ENCODE measurements at regions not wholly inside any gene's neighbourhood (a gene's known extent, or its start where the extent isn't known, plus 50 kb on each side); places are given as distances from the start of the nearest gene placed in this dataset.

GRCh38 chr2:15792331-15792730, 148.0 kb upstream of the MYCN start:
- peaks cover 3% of the 10 kb centered on the region for H3K27me3 Mint-ChIP-seq
- TF ChIP-seq CTCF (conservative IDR thresholded peaks at IDR 0.05): no peak
- peaks cover 36% of the 10 kb centered on the region for H3K4me1 Mint-ChIP-seq (ENCODE audit: unreplicated experiment)

DNA sequence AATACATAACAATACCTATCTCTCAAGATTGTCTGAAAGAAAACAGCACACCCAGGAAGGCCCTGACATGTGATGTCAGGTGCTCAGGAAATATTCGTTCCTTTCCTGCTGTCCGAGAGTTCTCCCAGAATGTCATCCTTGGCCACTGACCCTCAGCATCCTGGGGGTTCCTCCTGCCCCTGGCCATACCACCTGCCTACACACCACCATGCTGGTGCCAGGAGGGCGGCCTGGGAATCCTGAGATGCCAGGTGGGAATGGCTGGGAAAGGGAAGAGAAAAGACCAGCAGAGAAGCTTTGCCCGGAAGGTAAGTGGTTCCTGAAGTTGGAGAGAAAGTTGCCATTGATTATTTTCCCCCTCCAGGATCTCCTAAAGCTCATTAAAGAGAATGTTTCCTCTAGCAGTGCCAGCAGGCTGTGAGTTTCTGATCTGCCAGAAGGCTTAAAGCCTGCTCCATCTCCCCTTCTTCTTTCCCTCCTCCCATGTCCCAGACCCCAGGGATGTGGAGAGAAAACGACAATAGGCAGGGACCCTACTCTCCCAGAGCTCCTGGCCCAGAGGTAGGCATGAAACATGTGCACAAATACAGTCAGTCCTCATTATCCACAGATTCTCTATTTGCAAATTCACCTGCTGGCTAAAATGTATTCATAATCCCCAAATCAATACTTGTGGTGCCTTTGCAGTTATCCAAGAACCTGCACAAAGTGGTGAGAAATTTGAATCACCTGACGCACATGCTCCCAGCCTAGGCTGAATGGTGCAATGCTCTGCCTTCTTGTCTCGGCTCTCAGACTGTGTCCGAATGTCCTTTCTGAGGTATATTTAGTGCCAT, 147.1 kb upstream of the MYCN start:
- H3K9me3 Mint-ChIP-seq: no peaks in the 10 kb centered on the region
- no peak overlapping the region for H3K27ac Mint-ChIP-seq
- no peaks in the 10 kb centered on the region for H3K36me3 Mint-ChIP-seq
- DNase-seq (ENCODE audit: extremely low spot score, unreplicated experiment): no peak
- no peak overlapping the region for H3K4me3 Mint-ChIP-seq
- H3K27me3 Mint-ChIP-seq: peaks cover 3% of the 10 kb centered on the region
- no peak for TF ChIP-seq CTCF (conservative IDR thresholded peaks at IDR 0.05)
- H3K4me1 Mint-ChIP-seq (ENCODE audit: unreplicated experiment): peaks cover 36% of the 10 kb centered on the region

More at GRCh38 chr2:15792331-15792730, 148.0 kb upstream of the MYCN start:
- Mint-ChIP-seq H3K36me3 (no peaks in the 10 kb centered on the region), H3K27ac (no peak overlapping the region), H3K9me3 (no peaks in the 10 kb centered on the region), H3K4me3 (no peak overlapping the region)
- no peak for DNase-seq (ENCODE audit: extremely low spot score, unreplicated experiment)

DNA sequence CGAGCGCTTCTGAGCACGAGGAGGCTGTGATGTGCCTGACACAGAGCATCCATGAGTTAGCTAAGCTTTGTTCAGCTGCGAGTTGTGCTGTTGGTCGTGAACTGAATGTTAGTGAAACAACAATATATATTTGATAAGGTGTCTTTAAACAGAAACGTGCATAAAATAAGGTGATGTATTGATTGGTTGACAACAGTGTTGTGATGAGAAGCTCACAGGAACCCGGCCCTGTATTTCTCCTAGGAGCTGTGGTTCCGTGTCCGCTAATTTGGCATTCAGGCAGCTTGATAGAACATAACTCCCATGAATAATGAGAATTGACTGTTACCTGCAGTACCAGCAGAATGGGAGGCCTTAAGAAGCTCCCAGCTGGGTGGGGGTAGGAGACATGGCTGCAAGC, 146.4 kb upstream of the MYCN start:
- Mint-ChIP-seq H3K27me3 (peaks cover 3% of the 10 kb centered on the region), H3K9me3 (no peaks in the 10 kb centered on the region), H3K36me3 (no peaks in the 10 kb centered on the region), H3K27ac (no peak overlapping the region), H3K4me1 (ENCODE audit: unreplicated experiment) (peaks cover 37% of the 10 kb centered on the region), H3K4me3 (no peak overlapping the region)
- no peak for TF ChIP-seq CTCF (conservative IDR thresholded peaks at IDR 0.05)
- no peak for DNase-seq (ENCODE audit: extremely low spot score, unreplicated experiment)

DNA sequence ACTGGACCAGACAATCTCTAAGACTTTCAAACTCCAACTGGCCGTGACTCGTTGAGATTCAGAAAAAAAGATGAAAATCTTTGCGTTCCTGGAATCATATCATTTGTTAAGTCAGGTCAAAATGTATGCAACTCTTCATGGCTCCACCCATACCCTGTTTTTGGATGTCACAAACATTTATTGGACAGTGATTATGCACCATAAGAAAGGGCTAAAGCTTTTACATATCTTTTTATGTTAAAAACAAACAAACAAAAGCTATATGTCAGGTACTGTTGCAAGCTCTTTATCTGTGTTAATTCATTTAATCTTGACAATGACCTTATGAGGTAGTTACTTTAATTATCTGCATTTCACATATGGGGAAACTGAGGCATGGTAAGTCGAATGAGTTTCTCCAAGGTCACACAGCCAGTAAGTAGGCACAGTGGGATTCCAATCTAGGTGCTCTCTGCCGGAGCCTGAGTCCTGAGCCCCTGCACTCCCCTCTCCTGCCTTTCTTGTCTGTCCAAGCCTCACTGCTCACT, 145.7 kb upstream of the MYCN start:
- Mint-ChIP-seq H3K27ac (no peak overlapping the region), H3K36me3 (no peaks in the 10 kb centered on the region), H3K27me3 (peaks cover 6% of the 10 kb centered on the region), H3K4me3 (no peak overlapping the region), H3K9me3 (no peaks in the 10 kb centered on the region), H3K4me1 (ENCODE audit: unreplicated experiment) (peaks cover 33% of the 10 kb centered on the region)
- no peak for DNase-seq (ENCODE audit: extremely low spot score, unreplicated experiment)
- TF ChIP-seq CTCF (conservative IDR thresholded peaks at IDR 0.05): no peak

GRCh38 chr2:15795426-15795825, 144.9 kb upstream of the MYCN start:
- Mint-ChIP-seq H3K36me3 (no peaks in the 10 kb centered on the region), H3K27me3 (peaks cover 6% of the 10 kb centered on the region), H3K27ac (no peak overlapping the region), H3K9me3 (no peaks in the 10 kb centered on the region), H3K4me1 (ENCODE audit: unreplicated experiment) (peaks cover 33% of the 10 kb centered on the region), H3K4me3 (no peak overlapping the region)
- no peak for TF ChIP-seq CTCF (conservative IDR thresholded peaks at IDR 0.05)
- no peak for DNase-seq (ENCODE audit: extremely low spot score, unreplicated experiment)

All from type B pancreatic cell (in vitro differentiated cells).